HCEC 1CT (cell line): ENCODE measurements at regions not wholly inside any gene's neighbourhood (a gene's known extent, or its start where the extent isn't known, plus 50 kb on each side); places are given as distances from the start of the nearest gene placed in this dataset.

Experiments used
- DNase-seq: peaks from one replicate; pipeline ENCODE4 v3.0.0-alpha.2; 2017

- no peak for DNase-seq
Measured at GRCh38 chr3:72247126-72247525, 462.2 kb upstream of the PROK2 start.

- DNase-seq: no peak
Measured at GRCh38 chr3:72246685-72247084, 461.7 kb upstream of the PROK2 start.

DNA sequence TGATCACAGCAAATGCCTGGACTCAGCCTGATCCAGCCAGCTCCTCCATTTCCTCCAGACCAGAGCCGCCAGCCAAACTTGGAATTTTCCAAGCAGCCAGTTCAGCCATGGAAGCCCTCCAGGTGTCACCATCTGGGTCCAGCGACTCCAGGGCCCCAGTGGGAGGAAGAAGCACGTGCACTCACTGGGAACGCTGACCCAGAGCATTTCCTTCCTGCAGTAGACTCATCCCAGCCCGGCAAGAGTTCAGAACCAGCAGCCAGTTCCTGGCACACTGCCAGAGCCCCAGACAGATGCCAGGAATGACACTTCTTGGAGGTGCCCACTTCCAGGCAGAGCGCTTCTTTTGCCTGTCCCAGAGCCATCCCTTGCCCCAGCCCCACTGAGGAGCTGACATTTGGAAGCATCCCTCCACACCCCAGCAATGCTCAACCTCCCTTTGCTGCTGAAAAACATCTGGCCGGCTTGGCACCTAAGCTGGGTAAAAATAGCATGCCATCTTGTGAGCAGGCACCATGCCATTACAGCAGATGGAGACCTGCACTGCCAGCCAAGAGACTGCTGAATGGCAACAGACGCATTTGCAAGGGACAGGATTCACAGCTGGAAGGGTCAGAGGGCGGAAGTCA lies 460.3 kb upstream of the PROK2 start:
- peak; percentile 46 for DNase-seq

- no peak for DNase-seq
Measured at GRCh38 chr3:72244396-72244795, 459.4 kb upstream of the PROK2 start.

DNA sequence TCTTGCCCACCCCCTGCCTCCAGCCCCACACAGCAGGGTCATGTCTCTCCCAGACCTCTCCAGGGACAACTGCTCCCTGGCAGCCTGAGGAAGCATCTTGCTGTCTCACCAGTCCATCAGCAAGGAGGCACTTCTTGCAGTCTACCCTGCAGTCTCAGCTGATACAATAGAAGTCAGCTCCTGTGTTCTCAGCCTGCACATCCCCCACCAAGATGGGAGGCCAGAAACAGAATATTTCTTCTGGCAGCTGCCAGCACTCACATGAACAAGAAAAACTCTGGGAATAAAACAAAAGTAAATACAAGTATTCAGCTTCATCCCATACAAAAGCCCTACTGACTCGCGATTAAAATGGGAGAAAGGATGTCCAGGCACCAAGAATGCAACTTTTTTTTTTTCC lies 457.4 kb upstream of the PROK2 start:
- DNase-seq: no peak

- DNase-seq: no peak
Measured at GRCh38 chr3:72241525-72241924, 456.6 kb upstream of the PROK2 start.

- no peak for DNase-seq
Measured at GRCh38 chr3:72240531-72240930, 455.6 kb upstream of the PROK2 start.

GRCh38 chr3:72238801-72239200 lies 453.9 kb upstream of the PROK2 start:
- no peak for DNase-seq

GRCh38 chr3:72238010-72238691 lies 453.2 kb upstream of the PROK2 start:
- no peak for DNase-seq

GRCh38 chr3:72237679-72238009 lies 452.7 kb upstream of the PROK2 start:
- no peak for DNase-seq

GRCh38 chr3:72234391-72234790 lies 449.4 kb upstream of the PROK2 start:
- DNase-seq: peak; percentile 63

GRCh38 chr3:72233571-72233970 lies 448.6 kb upstream of the PROK2 start:
- DNase-seq: no peak

- no peak for DNase-seq
Measured at GRCh38 chr3:72232777-72233176, 447.8 kb upstream of the PROK2 start.

DNA sequence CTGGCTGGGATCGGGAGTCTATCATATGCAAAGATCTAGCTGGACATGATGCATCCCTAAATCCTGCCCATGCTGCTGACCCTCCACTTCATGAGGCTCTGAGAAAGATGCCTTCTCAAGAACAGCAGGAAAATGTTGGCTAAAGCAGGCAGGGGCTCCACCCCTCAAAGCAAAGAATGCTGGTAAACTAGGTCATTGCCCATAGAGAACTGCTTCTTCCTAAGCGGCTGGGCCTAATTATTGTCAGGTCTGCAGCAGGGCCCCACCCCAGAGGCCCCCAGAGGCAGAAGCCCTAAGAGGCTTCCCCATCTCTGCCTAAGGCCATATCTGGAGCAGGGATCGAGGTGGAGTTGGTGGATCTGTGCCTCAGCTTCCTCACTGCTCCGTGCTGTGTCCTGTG lies 447.4 kb upstream of the PROK2 start:
- DNase-seq: no peak

DNA sequence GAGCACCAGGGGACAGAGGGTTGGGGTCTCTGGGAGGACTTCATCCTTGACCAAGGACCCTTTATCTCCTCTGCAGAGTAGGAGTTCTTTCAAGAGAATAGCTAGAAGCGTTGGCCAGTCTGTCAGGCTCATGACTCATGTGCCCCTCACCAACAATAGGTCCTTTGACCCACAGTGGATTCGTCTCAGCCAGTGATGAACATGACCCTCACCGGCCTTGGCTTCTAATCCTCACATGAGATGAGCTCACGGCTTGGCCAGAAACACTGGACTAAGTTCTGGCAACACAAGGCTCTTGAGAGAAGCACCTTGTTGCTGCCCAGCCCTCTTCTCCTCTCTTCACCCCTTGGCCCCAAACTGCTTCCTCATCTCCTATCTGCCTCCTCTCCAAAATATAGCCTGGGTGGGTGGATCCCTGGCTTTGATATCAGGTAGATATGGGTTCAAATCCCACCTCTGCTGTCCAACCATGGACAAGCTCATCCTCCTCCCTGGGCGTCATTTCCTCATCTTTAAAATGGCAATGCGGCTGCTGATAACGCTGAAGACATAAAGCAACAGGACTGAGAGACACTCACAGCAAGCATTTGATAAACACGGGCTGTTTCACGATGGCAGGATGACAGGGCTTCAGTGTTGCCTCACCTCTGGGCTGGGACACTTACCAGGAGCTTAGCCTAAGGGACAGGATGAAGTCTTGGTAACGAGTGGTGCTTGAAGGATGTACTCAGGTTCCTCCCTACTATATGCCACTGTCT lies 446.7 kb upstream of the PROK2 start:
- no peak for DNase-seq

- no peak for DNase-seq
Measured at GRCh38 chr3:72230774-72231379, 445.9 kb upstream of the PROK2 start.

DNA sequence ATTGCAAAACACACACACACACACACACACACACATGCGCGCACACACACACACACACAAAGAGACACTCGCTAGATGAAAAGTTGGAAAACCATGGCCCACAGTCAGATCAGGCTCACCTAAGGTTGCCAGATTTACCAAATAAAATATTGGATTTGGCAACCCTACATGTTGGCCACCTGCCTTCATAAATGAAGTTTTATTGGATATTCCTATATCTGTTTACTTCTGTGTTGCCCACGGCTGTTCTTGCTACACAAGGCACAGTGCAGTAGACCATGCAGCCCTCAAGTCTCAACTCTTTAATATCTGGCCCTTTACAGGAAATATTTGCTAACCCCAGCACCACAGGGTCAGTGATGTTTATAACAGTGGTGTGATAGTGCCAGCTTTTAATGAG lies 445.0 kb upstream of the PROK2 start:
- no peak for DNase-seq

DNA sequence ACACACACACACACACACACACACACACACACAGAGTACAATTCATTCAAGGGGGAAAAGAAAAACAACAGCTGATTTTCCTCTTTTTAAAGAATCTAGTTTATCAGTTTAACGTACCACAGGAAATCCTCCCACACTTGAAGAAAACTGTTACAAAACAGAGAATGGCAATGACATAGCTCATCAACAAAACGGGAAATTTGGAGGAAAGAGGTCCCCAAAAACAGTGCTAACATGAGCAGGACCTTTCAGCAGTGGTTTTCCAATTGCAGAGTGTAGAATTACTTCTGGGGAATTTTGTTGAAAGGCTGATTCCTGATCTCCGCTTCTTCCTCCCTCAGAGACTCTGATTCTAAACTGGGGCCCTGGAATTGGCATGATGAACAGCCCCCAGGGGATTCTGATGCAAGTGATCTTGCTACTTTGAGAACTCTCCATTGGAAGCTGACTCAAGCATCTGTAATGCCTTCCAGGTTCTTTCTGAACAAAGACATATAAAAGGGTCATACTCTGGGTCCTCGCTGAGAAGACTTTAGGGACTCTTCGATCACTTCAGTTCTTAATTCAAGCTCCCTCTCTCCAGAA lies 442.6 kb upstream of the PROK2 start:
- no peak for DNase-seq

DNA sequence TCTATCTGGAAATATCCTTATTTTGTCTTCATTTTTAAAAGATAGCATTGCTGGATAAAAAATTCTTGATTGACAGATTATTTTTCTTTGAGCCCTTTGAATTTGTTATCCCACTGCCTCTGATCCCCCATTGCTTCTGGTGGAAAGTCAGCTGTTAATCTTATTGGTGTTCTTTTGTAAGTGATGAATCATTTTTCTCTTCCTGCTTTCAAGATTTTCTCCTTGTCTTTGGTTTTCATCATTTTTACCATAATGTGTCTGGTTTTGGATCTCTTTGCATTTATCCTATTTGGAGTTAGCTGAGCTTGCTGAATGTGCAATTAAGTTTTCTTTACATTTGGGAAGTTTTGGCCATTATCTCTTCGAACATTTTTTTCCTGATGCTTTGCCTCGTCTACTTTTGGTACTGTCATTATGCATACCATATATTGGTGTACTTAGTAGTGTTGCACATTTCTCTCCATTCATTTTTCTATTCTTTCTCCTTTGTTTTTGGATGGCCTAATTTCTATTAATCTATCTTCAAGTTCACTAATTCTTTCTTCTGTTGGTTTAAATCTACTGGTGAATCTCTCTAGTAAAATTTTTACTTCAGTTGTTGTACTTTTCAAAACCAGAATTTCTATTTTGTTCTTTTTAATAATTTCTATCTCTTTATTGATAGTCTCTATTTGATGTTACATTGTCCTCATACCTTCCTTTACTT lies 440.0 kb upstream of the PROK2 start:
- peak; percentile 32 for DNase-seq

- no peak for DNase-seq
Measured at GRCh38 chr3:72223628-72224027, 438.7 kb upstream of the PROK2 start.

DNA sequence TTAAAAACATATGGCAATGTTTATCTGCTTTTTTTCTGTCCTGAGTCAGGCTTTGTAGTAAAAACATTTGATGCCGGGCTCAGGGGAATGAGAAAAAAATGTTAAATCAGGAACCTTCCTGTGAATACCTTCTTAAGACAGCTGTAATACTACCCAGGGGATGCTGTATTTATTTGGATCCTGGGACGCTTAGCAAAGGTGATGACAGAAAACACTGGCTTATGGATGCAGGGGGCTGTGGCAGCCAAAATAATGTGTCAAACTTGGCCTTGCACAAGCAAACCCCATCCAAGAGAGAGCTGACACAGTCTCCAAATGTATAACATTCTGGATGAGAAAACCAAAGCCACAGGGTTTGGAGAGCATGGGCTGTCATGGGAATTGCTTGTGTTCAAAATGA lies 438.2 kb upstream of the PROK2 start:
- DNase-seq: no peak

- no peak for DNase-seq
Measured at GRCh38 chr3:72222410-72222809, 437.5 kb upstream of the PROK2 start.

DNA sequence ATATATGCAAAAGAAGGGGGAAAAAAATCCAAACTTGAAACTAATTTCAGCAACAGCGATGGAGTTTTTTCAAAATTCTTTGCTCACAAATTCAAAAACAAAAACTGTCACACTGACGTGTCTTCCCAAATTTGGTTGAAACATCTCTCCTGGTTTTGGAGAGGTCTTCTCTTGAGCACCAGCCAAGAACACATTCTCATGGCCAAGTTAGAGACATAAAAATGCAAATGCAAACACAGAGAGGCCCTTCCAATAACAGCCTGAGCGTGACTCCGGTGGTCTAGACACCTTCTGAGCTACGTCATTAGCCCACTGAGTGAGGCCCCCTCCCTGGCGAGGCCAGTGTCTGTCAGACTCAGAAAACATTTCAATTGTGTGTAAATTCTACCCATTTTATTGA lies 436.0 kb upstream of the PROK2 start:
- DNase-seq: no peak
